WTC11 (cell line): ENCODE measurements at regions not wholly inside any gene's neighbourhood (a gene's known extent, or its start where the extent isn't known, plus 50 kb on each side); places are given as distances from the start of the nearest gene placed in this dataset.

Experiments used
- ATAC-seq: fragments of 200-7000 bp; cut with Tn5 transposase; 2 replicates; pipeline ENCODE4 v1.10.0; 2021; ENCODE audit warnings: mild to moderate bottlenecking, moderate library complexity
- CTCF ChIA-PET: fragments of 300-600 bp; sonication (Branson Sonifier 250); formaldehyde crosslinking; loops from one replicate; lab custom pipeline; 2021; ENCODE audit warnings: antibody characterized with exemption; lab: Charles Lee
- POLR2A ChIA-PET: fragments of 350-600 bp; sonication (Branson Sonifier 250); formaldehyde crosslinking; loops from one replicate; lab custom pipeline; 2021; ENCODE audit warnings: antibody characterized with exemption; lab: Charles Lee
- DNase-seq: peaks from one replicate; pipeline ENCODE4 v3.0.0; 2021; ENCODE audit warnings: low spot score
- H3K27ac Mint-ChIP-seq: 2 replicates; pipeline ENCODE4 v1.8.0; 2021; ENCODE audit warnings: mixed read lengths
- H3K27me3 Mint-ChIP-seq: 2 replicates; pipeline ENCODE4 v1.8.0; 2021; ENCODE audit warnings: low read depth, mild to moderate bottlenecking, moderate library complexity, mixed read lengths
- H3K36me3 Mint-ChIP-seq: 2 replicates; pipeline ENCODE4 v1.8.0; 2021; ENCODE audit warnings: mixed read lengths
- H3K4me1 Mint-ChIP-seq: 2 replicates; pipeline ENCODE4 v1.8.0; 2022; ENCODE audit warnings: mixed read lengths
- H3K4me3 Mint-ChIP-seq: 2 replicates; pipeline ENCODE4 v1.8.0; 2021; ENCODE audit warnings: mild to moderate bottlenecking, moderate library complexity, mixed read lengths
- H3K9me3 Mint-ChIP-seq: 2 replicates; pipeline ENCODE4 v1.8.0; 2021; ENCODE audit warnings: mixed read lengths
- AR ChIP-seq: fragments of 250-450 bp; sonication (Bioruptor Pico); IDR thresholded peaks from 2 replicates; pipeline ENCODE4 v1.9.0; 2021; ENCODE audit warnings: mild to moderate bottlenecking
- CBFB ChIP-seq: sonication (generic); formaldehyde crosslinking; IDR thresholded peaks from 2 replicates; pipeline ENCODE4 v1.8.1; 2022; ENCODE audit warnings: mild to moderate bottlenecking, low read depth, missing genetic modification reagents
- E2F5 ChIP-seq: sonication (generic); formaldehyde crosslinking; IDR thresholded peaks from 2 replicates; pipeline ENCODE4 v1.8.1; 2022; ENCODE audit warnings: mild to moderate bottlenecking, moderate library complexity, missing genetic modification reagents
- ERG ChIP-seq: fragments of 250-450 bp; sonication (Bioruptor Pico); IDR thresholded peaks from 2 replicates; pipeline ENCODE4 v1.8.0; 2021; ENCODE audit warnings: mild to moderate bottlenecking
- HMGXB4 ChIP-seq: sonication (generic); formaldehyde crosslinking; IDR thresholded peaks from 2 replicates; pipeline ENCODE4 v1.8.1; 2023; ENCODE audit warnings: mild to moderate bottlenecking, moderate library complexity, missing genetic modification reagents
- KAT7 ChIP-seq: sonication (generic); formaldehyde crosslinking; IDR thresholded peaks from 2 replicates; pipeline ENCODE4 v1.8.1; 2023; ENCODE audit warnings: missing genetic modification reagents, mild to moderate bottlenecking, borderline replicate concordance
- MYBL2 ChIP-seq: sonication (generic); formaldehyde crosslinking; IDR thresholded peaks from 2 replicates; pipeline ENCODE4 v1.8.1; 2023; ENCODE audit warnings: mild to moderate bottlenecking, moderate library complexity, missing genetic modification reagents
- NFYB ChIP-seq: sonication (generic); formaldehyde crosslinking; conservative IDR thresholded peaks from 2 replicates; pipeline ENCODE4 v1.8.0; 2022; ENCODE audit warnings: low read depth, missing genetic modification reagents
- SMAD3 ChIP-seq: sonication (generic); formaldehyde crosslinking; IDR thresholded peaks from 2 replicates; pipeline ENCODE4 v1.8.0; 2022; ENCODE audit warnings: missing genetic modification reagents, mild to moderate bottlenecking, borderline replicate concordance
- SMAD4 ChIP-seq: sonication (generic); formaldehyde crosslinking; IDR thresholded peaks from 2 replicates; pipeline ENCODE4 v1.8.0; 2022; ENCODE audit warnings: mild to moderate bottlenecking, missing genetic modification reagents
- USF1 ChIP-seq: sonication (generic); formaldehyde crosslinking; IDR thresholded peaks from 2 replicates; pipeline ENCODE4 v1.8.0; 2022; ENCODE audit warnings: mild to moderate bottlenecking, missing genetic modification reagents
- ZNF121 ChIP-seq: sonication (generic); formaldehyde crosslinking; IDR thresholded peaks from 2 replicates; pipeline ENCODE4 v1.8.0; 2023; ENCODE audit warnings: missing genetic modification reagents
- ZNF219 ChIP-seq: sonication (generic); formaldehyde crosslinking; IDR thresholded peaks from 2 replicates; pipeline ENCODE4 v1.8.0; 2023; ENCODE audit warnings: missing genetic modification reagents, mild to moderate bottlenecking, borderline replicate concordance
- ZNF396 ChIP-seq: fragments of 250-450 bp; sonication (Bioruptor Pico); IDR thresholded peaks from 2 replicates; pipeline ENCODE4 v1.8.0; 2021; ENCODE audit warnings: mild to moderate bottlenecking, moderate library complexity, borderline replicate concordance
- TF ChIP-seq, protein P1 (sequence below): fragments of 250-450 bp; sonication (Bioruptor Pico); IDR thresholded peaks from 2 replicates; pipeline ENCODE4 v1.9.0; 2021; ENCODE audit warnings: mild to moderate bottlenecking, borderline replicate concordance
- TF ChIP-seq, protein P2 (sequence below): sonication (generic); formaldehyde crosslinking; conservative IDR thresholded peaks from 2 replicates; pipeline ENCODE4 v1.8.1; 2023; ENCODE audit warnings: mild to moderate bottlenecking, low read depth, missing genetic modification reagents, moderate library complexity
- TF ChIP-seq, protein P3 (sequence below): sonication (generic); formaldehyde crosslinking; IDR thresholded peaks from 2 replicates; pipeline ENCODE4 v1.8.1; 2022; ENCODE audit warnings: mild to moderate bottlenecking, missing genetic modification reagents, moderate library complexity, borderline replicate concordance
- TF ChIP-seq, protein P4 (sequence below): sonication (generic); formaldehyde crosslinking; IDR thresholded peaks from 2 replicates; pipeline ENCODE4 v1.8.1; 2023; ENCODE audit warnings: mild to moderate bottlenecking, missing genetic modification reagents

GRCh38 chr21:18058731-18059398 lies 185.8 kb upstream of the CHODL start (continued):
- TF ChIP-seq KAT7: no peak
- TF ChIP-seq, protein P1, sequence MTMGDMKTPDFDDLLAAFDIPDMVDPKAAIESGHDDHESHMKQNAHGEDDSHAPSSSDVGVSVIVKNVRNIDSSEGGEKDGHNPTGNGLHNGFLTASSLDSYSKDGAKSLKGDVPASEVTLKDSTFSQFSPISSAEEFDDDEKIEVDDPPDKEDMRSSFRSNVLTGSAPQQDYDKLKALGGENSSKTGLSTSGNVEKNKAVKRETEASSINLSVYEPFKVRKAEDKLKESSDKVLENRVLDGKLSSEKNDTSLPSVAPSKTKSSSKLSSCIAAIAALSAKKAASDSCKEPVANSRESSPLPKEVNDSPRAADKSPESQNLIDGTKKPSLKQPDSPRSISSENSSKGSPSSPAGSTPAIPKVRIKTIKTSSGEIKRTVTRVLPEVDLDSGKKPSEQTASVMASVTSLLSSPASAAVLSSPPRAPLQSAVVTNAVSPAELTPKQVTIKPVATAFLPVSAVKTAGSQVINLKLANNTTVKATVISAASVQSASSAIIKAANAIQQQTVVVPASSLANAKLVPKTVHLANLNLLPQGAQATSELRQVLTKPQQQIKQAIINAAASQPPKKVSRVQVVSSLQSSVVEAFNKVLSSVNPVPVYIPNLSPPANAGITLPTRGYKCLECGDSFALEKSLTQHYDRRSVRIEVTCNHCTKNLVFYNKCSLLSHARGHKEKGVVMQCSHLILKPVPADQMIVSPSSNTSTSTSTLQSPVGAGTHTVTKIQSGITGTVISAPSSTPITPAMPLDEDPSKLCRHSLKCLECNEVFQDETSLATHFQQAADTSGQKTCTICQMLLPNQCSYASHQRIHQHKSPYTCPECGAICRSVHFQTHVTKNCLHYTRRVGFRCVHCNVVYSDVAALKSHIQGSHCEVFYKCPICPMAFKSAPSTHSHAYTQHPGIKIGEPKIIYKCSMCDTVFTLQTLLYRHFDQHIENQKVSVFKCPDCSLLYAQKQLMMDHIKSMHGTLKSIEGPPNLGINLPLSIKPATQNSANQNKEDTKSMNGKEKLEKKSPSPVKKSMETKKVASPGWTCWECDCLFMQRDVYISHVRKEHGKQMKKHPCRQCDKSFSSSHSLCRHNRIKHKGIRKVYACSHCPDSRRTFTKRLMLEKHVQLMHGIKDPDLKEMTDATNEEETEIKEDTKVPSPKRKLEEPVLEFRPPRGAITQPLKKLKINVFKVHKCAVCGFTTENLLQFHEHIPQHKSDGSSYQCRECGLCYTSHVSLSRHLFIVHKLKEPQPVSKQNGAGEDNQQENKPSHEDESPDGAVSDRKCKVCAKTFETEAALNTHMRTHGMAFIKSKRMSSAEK (CRISPR knock-in tag): no peak
- TF ChIP-seq SMAD3 (CRISPR knock-in tag): no peak
- no peak for TF ChIP-seq E2F5
- no peak for TF ChIP-seq SMAD4
- TF ChIP-seq, protein P2, sequence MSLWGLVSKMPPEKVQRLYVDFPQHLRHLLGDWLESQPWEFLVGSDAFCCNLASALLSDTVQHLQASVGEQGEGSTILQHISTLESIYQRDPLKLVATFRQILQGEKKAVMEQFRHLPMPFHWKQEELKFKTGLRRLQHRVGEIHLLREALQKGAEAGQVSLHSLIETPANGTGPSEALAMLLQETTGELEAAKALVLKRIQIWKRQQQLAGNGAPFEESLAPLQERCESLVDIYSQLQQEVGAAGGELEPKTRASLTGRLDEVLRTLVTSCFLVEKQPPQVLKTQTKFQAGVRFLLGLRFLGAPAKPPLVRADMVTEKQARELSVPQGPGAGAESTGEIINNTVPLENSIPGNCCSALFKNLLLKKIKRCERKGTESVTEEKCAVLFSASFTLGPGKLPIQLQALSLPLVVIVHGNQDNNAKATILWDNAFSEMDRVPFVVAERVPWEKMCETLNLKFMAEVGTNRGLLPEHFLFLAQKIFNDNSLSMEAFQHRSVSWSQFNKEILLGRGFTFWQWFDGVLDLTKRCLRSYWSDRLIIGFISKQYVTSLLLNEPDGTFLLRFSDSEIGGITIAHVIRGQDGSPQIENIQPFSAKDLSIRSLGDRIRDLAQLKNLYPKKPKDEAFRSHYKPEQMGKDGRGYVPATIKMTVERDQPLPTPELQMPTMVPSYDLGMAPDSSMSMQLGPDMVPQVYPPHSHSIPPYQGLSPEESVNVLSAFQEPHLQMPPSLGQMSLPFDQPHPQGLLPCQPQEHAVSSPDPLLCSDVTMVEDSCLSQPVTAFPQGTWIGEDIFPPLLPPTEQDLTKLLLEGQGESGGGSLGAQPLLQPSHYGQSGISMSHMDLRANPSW (CRISPR knock-in tag): no peak
- TF ChIP-seq, protein P3, sequence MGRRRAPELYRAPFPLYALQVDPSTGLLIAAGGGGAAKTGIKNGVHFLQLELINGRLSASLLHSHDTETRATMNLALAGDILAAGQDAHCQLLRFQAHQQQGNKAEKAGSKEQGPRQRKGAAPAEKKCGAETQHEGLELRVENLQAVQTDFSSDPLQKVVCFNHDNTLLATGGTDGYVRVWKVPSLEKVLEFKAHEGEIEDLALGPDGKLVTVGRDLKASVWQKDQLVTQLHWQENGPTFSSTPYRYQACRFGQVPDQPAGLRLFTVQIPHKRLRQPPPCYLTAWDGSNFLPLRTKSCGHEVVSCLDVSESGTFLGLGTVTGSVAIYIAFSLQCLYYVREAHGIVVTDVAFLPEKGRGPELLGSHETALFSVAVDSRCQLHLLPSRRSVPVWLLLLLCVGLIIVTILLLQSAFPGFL (CRISPR knock-in tag): no peak
- no peak for TF ChIP-seq ERG (CRISPR knock-in tag)
- no peak for TF ChIP-seq CBFB
- TF ChIP-seq, protein P4, sequence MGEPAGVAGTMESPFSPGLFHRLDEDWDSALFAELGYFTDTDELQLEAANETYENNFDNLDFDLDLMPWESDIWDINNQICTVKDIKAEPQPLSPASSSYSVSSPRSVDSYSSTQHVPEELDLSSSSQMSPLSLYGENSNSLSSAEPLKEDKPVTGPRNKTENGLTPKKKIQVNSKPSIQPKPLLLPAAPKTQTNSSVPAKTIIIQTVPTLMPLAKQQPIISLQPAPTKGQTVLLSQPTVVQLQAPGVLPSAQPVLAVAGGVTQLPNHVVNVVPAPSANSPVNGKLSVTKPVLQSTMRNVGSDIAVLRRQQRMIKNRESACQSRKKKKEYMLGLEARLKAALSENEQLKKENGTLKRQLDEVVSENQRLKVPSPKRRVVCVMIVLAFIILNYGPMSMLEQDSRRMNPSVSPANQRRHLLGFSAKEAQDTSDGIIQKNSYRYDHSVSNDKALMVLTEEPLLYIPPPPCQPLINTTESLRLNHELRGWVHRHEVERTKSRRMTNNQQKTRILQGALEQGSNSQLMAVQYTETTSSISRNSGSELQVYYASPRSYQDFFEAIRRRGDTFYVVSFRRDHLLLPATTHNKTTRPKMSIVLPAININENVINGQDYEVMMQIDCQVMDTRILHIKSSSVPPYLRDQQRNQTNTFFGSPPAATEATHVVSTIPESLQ: no peak

GRCh38 chr21:18053151-18053550 lies 191.5 kb upstream of the CHODL start:
- no peak for ATAC-seq
- no peaks in the 10 kb centered on the region for H3K9me3 Mint-ChIP-seq
- ChIA-PET POLR2A (no interaction called here), CTCF (interaction anchor here (2.6 kb wide), 1 partner anchor 12 kb away, joined by 17 read pairs; no protein-coding TSS in a partner anchor)
- no peak for DNase-seq
- H3K4me3 Mint-ChIP-seq: no peak overlapping the region
- H3K27me3 Mint-ChIP-seq: no peaks in the 10 kb centered on the region
- no peaks in the 10 kb centered on the region for H3K36me3 Mint-ChIP-seq
- peaks cover 9% of the 10 kb centered on the region for H3K4me1 Mint-ChIP-seq
- H3K27ac Mint-ChIP-seq: no peak overlapping the region
- TF ChIP-seq ZNF396 (CRISPR knock-in tag) (no peak), MYBL2 (CRISPR knock-in tag) (no peak), NFYB (CRISPR knock-in tag) (no peak), ZNF121 (CRISPR knock-in tag) (no peak), USF1 (CRISPR knock-in tag) (no peak), HMGXB4 (CRISPR knock-in tag) (no peak), ZNF219 (CRISPR knock-in tag) (no peak), AR (CRISPR knock-in tag) (no peak)
